SK-N-SH (cell line): ENCODE measurements at regions not wholly inside any gene's neighbourhood (a gene's known extent, or its start where the extent isn't known, plus 50 kb on each side); places are given as distances from the start of the nearest gene placed in this dataset.

Experiments used
- CTCF ChIP-seq: fragments of 200-600 bp; sonication (generic); IDR thresholded peaks from 2 replicates; pipeline ENCODE4 v1.6.1; 2017; ENCODE audit warnings: antibody characterized with exemption, mild to moderate bottlenecking, moderate library complexity
- EZH2phosphoT487 ChIP-seq: fragments of 200-600 bp; sonication (generic); IDR thresholded peaks from 2 replicates; pipeline ENCODE4 v1.6.1; 2017; ENCODE audit warnings: low read depth, mixed run types, mild to moderate bottlenecking, antibody characterized with exemption, moderate library complexity, borderline replicate concordance

GRCh38 chr2:239687441-239687840 is 286.6 kb upstream of the HDAC4 start:
- TF ChIP-seq EZH2phosphoT487 (no peak), CTCF (no peak)
